ENCODE measurements at regions not wholly inside any gene's neighbourhood (a gene's known extent, or its start where the extent isn't known, plus 50 kb on each side); places are given as distances from the start of the nearest gene placed in this dataset.

- Histone ChIP-seq H3K4me2 (ENCODE audit: insufficient read depth, low read length) (no peak overlapping the region), H3K9ac (replicated peaks; ENCODE audit: extremely low read depth, insufficient read depth, low read length) (no peak overlapping the region), H3K36me3 (ENCODE audit: control insufficient read depth in 2 of 2, extremely low read depth in 1 of 2, insufficient read depth in 2 of 2, low read length in 2 of 2) (no peaks in the 10 kb centered on the region), H3K27ac (ENCODE audit: insufficient read depth, low read depth, low read length) (no peak overlapping the region), H3K4me3 (replicated peaks in 1 of 3; ENCODE audit: insufficient read depth in 1 of 3, low read depth in 1 of 3, low read length in 3 of 3) (no peak overlapping the region), H3K9me1 (replicated peaks; ENCODE audit: control insufficient read depth, extremely low read depth, insufficient read depth, low read length) (no peaks in the 10 kb centered on the region), H4K20me1 (replicated peaks; ENCODE audit: control insufficient read depth, extremely low read depth, insufficient read depth, low read length) (no peaks in the 10 kb centered on the region), H3K9me3 (replicated peaks; ENCODE audit: control insufficient read depth, insufficient read depth, low read length) (no peaks in the 10 kb centered on the region), H2AFZ (ENCODE audit: low read depth, low read length) (no peak overlapping the region), H3K27me3 (ENCODE audit: control insufficient read depth in 2 of 2, insufficient read depth in 2 of 2, low read length in 2 of 2) (no peaks in the 10 kb centered on the region), H3K4me1 (ENCODE audit: control insufficient read depth, extremely low read depth, insufficient read depth, low read length) (no peaks in the 10 kb centered on the region), H3K79me2 (ENCODE audit: control insufficient read depth, insufficient read depth, low read length) (no peaks in the 10 kb centered on the region)
- intact Hi-C loops (cut with micrococcal nuclease): no loop called here
- TF ChIP-seq GATA2 (IDR thresholded peaks at IDR 0.05; ENCODE audit: insufficient read depth, insufficient read length, low read depth, low read length) (no peak), MAX (IDR thresholded peaks at IDR 0.05; ENCODE audit: insufficient read depth, insufficient read length) (no peak), EZH2 (IDR thresholded peaks at IDR 0.05; ENCODE audit: borderline replicate concordance, low read depth, low read length, severe bottlenecking) (no peak)
- CTCF ChIA-PET: no interaction called here
- POLR2A ChIA-PET: no interaction called here
- no peak for DNase-seq (ENCODE audit: low read depth, low spot score)
- dilution Hi-C loops (cut with MboI; ENCODE audit: extremely low pct_ligation_motif_present, low sequenced_read_pairs): no loop called here
- no peak for FAIRE-seq
- BruUV-seq (replicated peaks): no TSS peak
These were observed 251.0 kb downstream of the OLFM3 start for GRCh38 chr1:101745551-101746270.

- Histone ChIP-seq H3K9me1 (replicated peaks; ENCODE audit: control insufficient read depth, extremely low read depth, insufficient read depth, low read length) (no peaks in the 10 kb centered on the region), H3K4me2 (ENCODE audit: insufficient read depth, low read length) (no peak overlapping the region), H3K27me3 (ENCODE audit: control insufficient read depth in 2 of 2, insufficient read depth in 2 of 2, low read length in 2 of 2) (no peaks in the 10 kb centered on the region), H2AFZ (ENCODE audit: low read depth, low read length) (no peak overlapping the region), H3K4me3 (replicated peaks in 1 of 3; ENCODE audit: insufficient read depth in 1 of 3, low read depth in 1 of 3, low read length in 3 of 3) (no peak overlapping the region), H3K79me2 (ENCODE audit: control insufficient read depth, insufficient read depth, low read length) (no peaks in the 10 kb centered on the region), H3K4me1 (ENCODE audit: control insufficient read depth, extremely low read depth, insufficient read depth, low read length) (no peaks in the 10 kb centered on the region), H3K36me3 (ENCODE audit: control insufficient read depth in 2 of 2, extremely low read depth in 1 of 2, insufficient read depth in 2 of 2, low read length in 2 of 2) (no peaks in the 10 kb centered on the region), H4K20me1 (replicated peaks; ENCODE audit: control insufficient read depth, extremely low read depth, insufficient read depth, low read length) (no peaks in the 10 kb centered on the region), H3K9me3 (replicated peaks; ENCODE audit: control insufficient read depth, insufficient read depth, low read length) (no peaks in the 10 kb centered on the region), H3K27ac (ENCODE audit: insufficient read depth, low read depth, low read length) (no peak overlapping the region), H3K9ac (replicated peaks; ENCODE audit: extremely low read depth, insufficient read depth, low read length) (no peak overlapping the region)
- TF ChIP-seq EZH2 (IDR thresholded peaks at IDR 0.05; ENCODE audit: borderline replicate concordance, low read depth, low read length, severe bottlenecking): no peak
- TF ChIP-seq FOS (IDR thresholded peaks at IDR 0.05; ENCODE audit: borderline replicate concordance, insufficient read depth, low read length): no peak
- no peak for TF ChIP-seq GATA2 (IDR thresholded peaks at IDR 0.05; ENCODE audit: insufficient read depth, insufficient read length, low read depth, low read length)
- TF ChIP-seq CTCF (IDR thresholded peaks at IDR 0.05; ENCODE audit: extremely low read depth in 1 of 2, insufficient read depth in 1 of 2, low read depth in 1 of 2, low read length in 2 of 2): no peak
- no peak for TF ChIP-seq POLR2AphosphoS5 (IDR thresholded peaks at IDR 0.05; ENCODE audit: insufficient read depth, low read depth, low read length)
- no peak for TF ChIP-seq POLR2A (IDR thresholded peaks at IDR 0.05; ENCODE audit: low read depth, low read length)
- no peak for TF ChIP-seq JUN (IDR thresholded peaks at IDR 0.05; ENCODE audit: borderline replicate concordance, insufficient read depth, insufficient read length, low read depth)
- no peak for TF ChIP-seq MYC (IDR thresholded peaks at IDR 0.05; ENCODE audit: low read depth, low read length)
- no peak for TF ChIP-seq MAX (IDR thresholded peaks at IDR 0.05; ENCODE audit: insufficient read depth, insufficient read length)
- FAIRE-seq: no peak
- BruUV-seq (replicated peaks): no TSS peak
- dilution Hi-C loops (cut with MboI; ENCODE audit: extremely low pct_ligation_motif_present, low sequenced_read_pairs) (no loop called here), intact Hi-C loops (cut with micrococcal nuclease) (no loop called here)
- no peak for DNase-seq (ENCODE audit: low read depth, low spot score)
- POLR2A ChIA-PET: no interaction called here
- CTCF ChIA-PET: interaction anchor here (2.2 kb wide), 1 partner anchor 21 kb away, joined by 4 read pairs; no protein-coding TSS in a partner anchor
These were observed 248.6 kb downstream of the OLFM3 start for GRCh38 chr1:101748077-101748476.
